ENCODE measurements at regions not wholly inside any gene's neighbourhood (a gene's known extent, or its start where the extent isn't known, plus 50 kb on each side); places are given as distances from the start of the nearest gene placed in this dataset.
A peak's percentile ranks its signal among the peaks of the same experiment; 100 is the strongest.

DNA sequence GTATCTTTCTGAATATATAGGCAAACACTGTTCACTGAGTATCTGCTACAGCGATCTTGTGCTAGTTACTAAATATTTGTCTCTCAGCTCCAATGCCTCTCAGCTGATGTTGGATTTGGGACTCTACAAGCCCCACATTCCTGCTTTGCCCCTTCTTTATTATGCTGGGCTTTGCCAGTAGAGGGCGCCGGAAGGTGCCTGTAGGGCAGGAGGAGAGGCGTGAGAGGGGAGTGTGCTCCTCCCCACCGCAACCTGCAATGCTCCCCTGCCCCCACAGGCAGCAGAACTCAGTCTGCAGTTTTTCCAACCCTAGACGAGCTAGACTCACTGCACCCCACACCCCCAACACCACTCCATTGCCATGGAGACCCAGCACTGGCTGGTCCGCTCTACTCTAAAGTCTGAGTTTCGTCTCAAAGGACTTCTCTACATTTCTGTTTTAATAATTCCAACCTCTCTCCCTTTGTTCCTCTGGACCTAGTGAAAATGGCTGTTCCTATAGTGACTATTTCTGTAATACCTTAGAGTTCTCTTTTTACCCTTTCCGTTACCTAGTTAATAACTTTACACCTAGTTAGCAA lies 337.6 kb downstream of the CCSER2 start:
- Histone ChIP-seq H3K27ac (no peak overlapping the region), H3K27me3 (no peaks in the 10 kb centered on the region), H3K4me3 (no peak overlapping the region), H3K4me1 (no peaks in the 10 kb centered on the region), H3K9me3 (no peaks in the 10 kb centered on the region), H3K36me3 (no peaks in the 10 kb centered on the region)
- TF ChIP-seq POLR2AphosphoS5 (IDR thresholded peaks at IDR 0.05) (no peak), POLR2A (IDR thresholded peaks at IDR 0.05) (no peak), CTCF (IDR thresholded peaks at IDR 0.05) (peak in 3 of 5 experiments; percentile 32 to 43 (median 39)), EP300 (IDR thresholded peaks at IDR 0.05; ENCODE audit: low read depth) (no peak)
- intact Hi-C loops (cut with DNase I; ENCODE audit: low total_unique reads) (no loop called here), in situ Hi-C loops (cut with MboI; ENCODE audit: low pct_ligation_motif_present in 1 of 4, low pct_unique_long_range_greater_than_20kb in 1 of 4, low sequenced_read_pairs in 3 of 4) (no loop called here)
- peak; percentile 11 for DNase-seq
- 49 to 79% methylated on average over 4 to 9 of the region's 9 CpGs for WGBS, 2 donors (ENCODE audit: low coverage in 1 of 2)

DNA sequence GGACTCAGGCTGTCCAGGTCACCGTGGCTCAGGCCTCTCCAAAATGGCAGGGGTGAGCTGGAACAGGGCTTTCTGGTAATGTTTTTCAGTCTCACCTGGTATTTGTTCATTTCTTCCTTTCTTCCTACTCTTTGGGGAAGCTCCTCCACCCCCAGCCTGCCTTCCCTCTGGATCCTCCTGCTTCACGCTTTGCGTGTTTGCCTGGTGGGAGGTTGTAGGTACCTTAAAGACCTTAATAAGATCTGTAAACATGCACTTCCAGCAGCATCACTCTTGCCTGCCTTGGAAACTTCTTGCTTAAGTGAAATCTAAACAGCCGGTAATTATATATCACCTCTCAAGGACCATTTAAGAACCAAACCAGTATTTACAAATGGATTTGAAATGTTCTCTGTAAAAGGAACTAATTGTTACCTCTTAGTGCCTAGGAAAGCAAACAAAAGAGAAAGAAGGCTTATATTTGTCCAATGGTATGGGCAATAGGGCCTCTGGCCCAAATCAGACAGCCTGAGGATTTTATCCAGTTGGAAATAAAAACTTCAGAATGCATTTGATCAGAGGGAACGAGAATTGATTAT lies 339.9 kb downstream of the CCSER2 start:
- Histone ChIP-seq H3K4me3 (no peak overlapping the region), H3K4me1 (no peaks in the 10 kb centered on the region), H3K27me3 (no peaks in the 10 kb centered on the region), H3K9me3 (no peaks in the 10 kb centered on the region), H3K36me3 (no peaks in the 10 kb centered on the region), H3K27ac (no peak overlapping the region)
- TF ChIP-seq POLR2AphosphoS5 (IDR thresholded peaks at IDR 0.05) (no peak), CTCF (IDR thresholded peaks at IDR 0.05) (no peak), POLR2A (IDR thresholded peaks at IDR 0.05) (no peak), EP300 (IDR thresholded peaks at IDR 0.05; ENCODE audit: low read depth) (no peak)
- in situ Hi-C loops (cut with MboI; ENCODE audit: low pct_ligation_motif_present in 1 of 4, low pct_unique_long_range_greater_than_20kb in 1 of 4, low sequenced_read_pairs in 3 of 4) (no loop called here), intact Hi-C loops (cut with DNase I; ENCODE audit: low total_unique reads) (no loop called here)
- WGBS, 2 donors (ENCODE audit: low coverage in 1 of 2) = 78 to 87% methylated on average over 4 to 5 of the region's 5 CpGs
- no peak for DNase-seq

- TF ChIP-seq EP300 (IDR thresholded peaks at IDR 0.05; ENCODE audit: low read depth) = no peak
- no peak for TF ChIP-seq POLR2A (IDR thresholded peaks at IDR 0.05)
- TF ChIP-seq CTCF (IDR thresholded peaks at IDR 0.05) = no peak
- no peak for TF ChIP-seq POLR2AphosphoS5 (IDR thresholded peaks at IDR 0.05)
- Histone ChIP-seq H3K27ac (no peak overlapping the region), H3K9me3 (no peaks in the 10 kb centered on the region), H3K27me3 (no peaks in the 10 kb centered on the region), H3K4me1 (no peaks in the 10 kb centered on the region), H3K4me3 (no peak overlapping the region), H3K36me3 (no peaks in the 10 kb centered on the region)
- in situ Hi-C loops (cut with MboI; ENCODE audit: low pct_ligation_motif_present in 1 of 4, low pct_unique_long_range_greater_than_20kb in 1 of 4, low sequenced_read_pairs in 3 of 4) (no loop called here), intact Hi-C loops (cut with DNase I; ENCODE audit: low total_unique reads) (no loop called here)
- DNase-seq = no peak
- 67 to 81% methylated on average over 1 to 2 of the region's 2 CpGs for WGBS, 2 donors (ENCODE audit: low coverage in 1 of 2)
These were observed 346.7 kb downstream of the CCSER2 start for GRCh38 chr10:84675060-84675459.

DNA sequence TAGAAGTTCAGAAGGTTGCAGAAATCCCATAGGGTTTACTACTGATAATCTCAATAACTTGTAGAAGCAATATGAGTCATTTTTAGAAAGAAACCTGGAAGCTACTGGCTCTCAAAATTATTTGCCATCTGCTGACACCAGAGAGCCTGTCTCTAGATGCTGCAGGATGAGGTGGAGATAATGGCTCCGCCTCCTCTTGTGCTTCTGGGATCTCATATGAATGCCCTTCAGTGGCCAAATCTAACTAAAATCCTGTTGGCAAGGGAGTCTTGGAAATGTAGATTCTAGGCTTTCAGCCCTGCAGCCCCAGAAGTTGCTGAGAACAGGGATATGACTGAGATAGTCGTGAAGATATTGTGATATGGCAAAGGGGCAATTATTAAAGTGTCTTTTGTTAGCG lies 348.1 kb downstream of the CCSER2 start:
- H3K9me3 ChIP-seq = no peaks in the 10 kb centered on the region
- H3K4me1 ChIP-seq = no peaks in the 10 kb centered on the region
- H3K36me3 ChIP-seq = no peaks in the 10 kb centered on the region
- H3K27me3 ChIP-seq = no peaks in the 10 kb centered on the region
- no peak overlapping the region for H3K27ac ChIP-seq
- intact Hi-C loops (cut with DNase I; ENCODE audit: low total_unique reads) (no loop called here), in situ Hi-C loops (cut with MboI; ENCODE audit: low pct_ligation_motif_present in 1 of 4, low pct_unique_long_range_greater_than_20kb in 1 of 4, low sequenced_read_pairs in 3 of 4) (no loop called here)
- 78 to 82% methylated on average over 2 to 3 of the region's 3 CpGs for WGBS, 2 donors (ENCODE audit: low coverage in 1 of 2)
- DNase-seq = no peak
- no peak for TF ChIP-seq POLR2A (IDR thresholded peaks at IDR 0.05)
- TF ChIP-seq EP300 (IDR thresholded peaks at IDR 0.05; ENCODE audit: low read depth) = no peak
- TF ChIP-seq POLR2AphosphoS5 (IDR thresholded peaks at IDR 0.05) = no peak
- TF ChIP-seq CTCF (IDR thresholded peaks at IDR 0.05) = no peak
- H3K4me3 ChIP-seq = no peak overlapping the region

Data from transverse colon (tissue), 4 donors.